SK-N-SH (cell line): ENCODE measurements at regions not wholly inside any gene's neighbourhood (a gene's known extent, or its start where the extent isn't known, plus 50 kb on each side); places are given as distances from the start of the nearest gene placed in this dataset.

Source experiments
- CTCF ChIP-seq: fragments of 200-600 bp; sonication (generic); IDR thresholded peaks from 2 replicates; pipeline ENCODE4 v1.6.1; 2017; ENCODE audit warnings: antibody characterized with exemption, mild to moderate bottlenecking, moderate library complexity
- EZH2phosphoT487 ChIP-seq: fragments of 200-600 bp; sonication (generic); IDR thresholded peaks from 2 replicates; pipeline ENCODE4 v1.6.1; 2017; ENCODE audit warnings: low read depth, mixed run types, mild to moderate bottlenecking, antibody characterized with exemption, moderate library complexity, borderline replicate concordance
- JUND ChIP-seq: IDR thresholded peaks from 2 replicates; pipeline ENCODE4 v1.4.0; 2012
- MAX ChIP-seq: IDR thresholded peaks from 2 replicates; pipeline ENCODE4 v1.4.0; 2012; ENCODE audit warnings: low read depth
- POLR2AphosphoS5 ChIP-seq: IDR thresholded peaks from 2 replicates; pipeline ENCODE4 v1.6.1; 2012; ENCODE audit warnings: low read depth, low read length
- SIN3A ChIP-seq: IDR thresholded peaks from 2 replicates; pipeline ENCODE4 v1.6.1; 2012; ENCODE audit warnings: low read depth, mild to moderate bottlenecking, low read length, moderate library complexity, borderline replicate concordance
- TCF12 ChIP-seq: IDR thresholded peaks from 2 replicates; pipeline ENCODE4 v1.4.0; 2012

- TF ChIP-seq MAX (no peak), CTCF (no peak), EZH2phosphoT487 (no peak), JUND (no peak), SIN3A (no peak), POLR2AphosphoS5 (no peak), TCF12 (no peak)
These were observed 94.6 kb upstream of the PLEKHA5 start for GRCh38 chr12:19034937-19035336.
